ENCODE measurements at regions not wholly inside any gene's neighbourhood (a gene's known extent, or its start where the extent isn't known, plus 50 kb on each side); places are given as distances from the start of the nearest gene placed in this dataset.

GRCh38 chr14:26835979-26836570, 238.2 kb upstream of the NOVA1 start:
- H3K27me3 ChIP-seq (ENCODE audit: insufficient read depth, insufficient read length): no peaks in the 10 kb centered on the region
- no peaks in the 10 kb centered on the region for H3K9me3 ChIP-seq (ENCODE audit: insufficient read depth, low read length)
- TF ChIP-seq ZNF274 (IDR thresholded peaks at IDR 0.05; ENCODE audit: low read depth, low read length): no peak
- TF ChIP-seq YY1 (IDR thresholded peaks at IDR 0.05; ENCODE audit: insufficient read depth, insufficient read length): no peak
- no peak for TF ChIP-seq SUZ12 (IDR thresholded peaks at IDR 0.05; ENCODE audit: extremely low read depth, insufficient read depth, insufficient read length)
- no peaks in the 10 kb centered on the region for H3K4me1 ChIP-seq (ENCODE audit: insufficient read depth, insufficient read length)
- H3K36me3 ChIP-seq (ENCODE audit: insufficient read depth, insufficient read length, low read length): no peaks in the 10 kb centered on the region
- H3K9ac ChIP-seq (ENCODE audit: insufficient read length, low read depth): no peak overlapping the region
- DNase-seq (ENCODE audit: low read depth, low spot score): no peak
- H3K4me3 ChIP-seq (ENCODE audit: insufficient read length, low read depth): no peak overlapping the region

GRCh38 chr14:26839481-26839880, 241.6 kb upstream of the NOVA1 start:
- Histone ChIP-seq H3K36me3 (ENCODE audit: insufficient read depth, insufficient read length, low read length) (no peaks in the 10 kb centered on the region), H3K4me1 (ENCODE audit: insufficient read depth, insufficient read length) (no peaks in the 10 kb centered on the region), H3K9me3 (ENCODE audit: insufficient read depth, low read length) (no peaks in the 10 kb centered on the region), H3K4me3 (ENCODE audit: insufficient read length, low read depth) (no peak overlapping the region), H3K9ac (ENCODE audit: insufficient read length, low read depth) (no peak overlapping the region), H3K27me3 (ENCODE audit: insufficient read depth, insufficient read length) (no peaks in the 10 kb centered on the region)
- DNase-seq (ENCODE audit: low read depth, low spot score): no peak
- TF ChIP-seq ZNF274 (IDR thresholded peaks at IDR 0.05; ENCODE audit: low read depth, low read length) (no peak), YY1 (IDR thresholded peaks at IDR 0.05; ENCODE audit: insufficient read depth, insufficient read length) (no peak), SUZ12 (IDR thresholded peaks at IDR 0.05; ENCODE audit: extremely low read depth, insufficient read depth, insufficient read length) (no peak)

GRCh38 chr14:26841326-26841725, 243.5 kb upstream of the NOVA1 start:
- Histone ChIP-seq H3K9ac (ENCODE audit: insufficient read length, low read depth) (no peak overlapping the region), H3K4me3 (ENCODE audit: insufficient read length, low read depth) (no peak overlapping the region)
- DNase-seq (ENCODE audit: low read depth, low spot score): no peak

GRCh38 chr14:26841920-26842741, 244.3 kb upstream of the NOVA1 start:
- Histone ChIP-seq H3K27me3 (ENCODE audit: insufficient read depth, insufficient read length) (no peaks in the 10 kb centered on the region), H3K9ac (ENCODE audit: insufficient read length, low read depth) (no peak overlapping the region), H3K36me3 (ENCODE audit: insufficient read depth, insufficient read length, low read length) (no peaks in the 10 kb centered on the region), H3K4me3 (ENCODE audit: insufficient read length, low read depth) (no peak overlapping the region), H3K4me1 (ENCODE audit: insufficient read depth, insufficient read length) (no peaks in the 10 kb centered on the region), H3K9me3 (ENCODE audit: insufficient read depth, low read length) (no peaks in the 10 kb centered on the region)
- no peak for DNase-seq (ENCODE audit: low read depth, low spot score)
- TF ChIP-seq SUZ12 (IDR thresholded peaks at IDR 0.05; ENCODE audit: extremely low read depth, insufficient read depth, insufficient read length) (no peak), ZNF274 (IDR thresholded peaks at IDR 0.05; ENCODE audit: low read depth, low read length) (no peak)

More at GRCh38 chr14:26841326-26841725, 243.5 kb upstream of the NOVA1 start:
- Histone ChIP-seq H3K4me1 (ENCODE audit: insufficient read depth, insufficient read length) (no peaks in the 10 kb centered on the region), H3K9me3 (ENCODE audit: insufficient read depth, low read length) (no peaks in the 10 kb centered on the region), H3K36me3 (ENCODE audit: insufficient read depth, insufficient read length, low read length) (no peaks in the 10 kb centered on the region), H3K27me3 (ENCODE audit: insufficient read depth, insufficient read length) (no peaks in the 10 kb centered on the region)
- TF ChIP-seq ZNF274 (IDR thresholded peaks at IDR 0.05; ENCODE audit: low read depth, low read length): no peak

- H3K9ac ChIP-seq (ENCODE audit: insufficient read length, low read depth): no peak overlapping the region
- no peaks in the 10 kb centered on the region for H3K27me3 ChIP-seq (ENCODE audit: insufficient read depth, insufficient read length)
- TF ChIP-seq ZNF274 (IDR thresholded peaks at IDR 0.05; ENCODE audit: low read depth, low read length) (no peak), YY1 (IDR thresholded peaks at IDR 0.05; ENCODE audit: insufficient read depth, insufficient read length) (no peak), SUZ12 (IDR thresholded peaks at IDR 0.05; ENCODE audit: extremely low read depth, insufficient read depth, insufficient read length) (no peak)
- H3K36me3 ChIP-seq (ENCODE audit: insufficient read depth, insufficient read length, low read length): no peaks in the 10 kb centered on the region
- H3K4me3 ChIP-seq (ENCODE audit: insufficient read length, low read depth): no peak overlapping the region
- no peaks in the 10 kb centered on the region for H3K9me3 ChIP-seq (ENCODE audit: insufficient read depth, low read length)
- no peaks in the 10 kb centered on the region for H3K4me1 ChIP-seq (ENCODE audit: insufficient read depth, insufficient read length)
- no peak for DNase-seq (ENCODE audit: low read depth, low spot score)
Measured at GRCh38 chr14:26845151-26845818, 247.5 kb upstream of the NOVA1 start.

- Histone ChIP-seq H3K27me3 (ENCODE audit: insufficient read depth, insufficient read length) (no peaks in the 10 kb centered on the region), H3K9me3 (ENCODE audit: insufficient read depth, low read length) (no peaks in the 10 kb centered on the region), H3K4me1 (ENCODE audit: insufficient read depth, insufficient read length) (no peaks in the 10 kb centered on the region), H3K36me3 (ENCODE audit: insufficient read depth, insufficient read length, low read length) (no peaks in the 10 kb centered on the region), H3K9ac (ENCODE audit: insufficient read length, low read depth) (no peak overlapping the region), H3K4me3 (ENCODE audit: insufficient read length, low read depth) (no peak overlapping the region)
- no peak for TF ChIP-seq SUZ12 (IDR thresholded peaks at IDR 0.05; ENCODE audit: extremely low read depth, insufficient read depth, insufficient read length)
- no peak for TF ChIP-seq ZNF274 (IDR thresholded peaks at IDR 0.05; ENCODE audit: low read depth, low read length)
- no peak for TF ChIP-seq YY1 (IDR thresholded peaks at IDR 0.05; ENCODE audit: insufficient read depth, insufficient read length)
- no peak for DNase-seq (ENCODE audit: low read depth, low spot score)
Measured at GRCh38 chr14:26846388-26846787, 248.6 kb upstream of the NOVA1 start.

GRCh38 chr14:26849514-26849913, 251.7 kb upstream of the NOVA1 start:
- H3K27me3 ChIP-seq (ENCODE audit: insufficient read depth, insufficient read length): no peaks in the 10 kb centered on the region
- no peaks in the 10 kb centered on the region for H3K4me1 ChIP-seq (ENCODE audit: insufficient read depth, insufficient read length)
- no peak for DNase-seq (ENCODE audit: low read depth, low spot score)
- no peak overlapping the region for H3K4me3 ChIP-seq (ENCODE audit: insufficient read length, low read depth)
- H3K9me3 ChIP-seq (ENCODE audit: insufficient read depth, low read length): no peaks in the 10 kb centered on the region
- no peak for TF ChIP-seq SUZ12 (IDR thresholded peaks at IDR 0.05; ENCODE audit: extremely low read depth, insufficient read depth, insufficient read length)
- no peak for TF ChIP-seq YY1 (IDR thresholded peaks at IDR 0.05; ENCODE audit: insufficient read depth, insufficient read length)
- no peak for TF ChIP-seq ZNF274 (IDR thresholded peaks at IDR 0.05; ENCODE audit: low read depth, low read length)
- H3K9ac ChIP-seq (ENCODE audit: insufficient read length, low read depth): no peak overlapping the region
- H3K36me3 ChIP-seq (ENCODE audit: insufficient read depth, insufficient read length, low read length): no peaks in the 10 kb centered on the region
